ENCODE measurements at regions not wholly inside any gene's neighbourhood (a gene's known extent, or its start where the extent isn't known, plus 50 kb on each side); places are given as distances from the start of the nearest gene placed in this dataset.

DNA sequence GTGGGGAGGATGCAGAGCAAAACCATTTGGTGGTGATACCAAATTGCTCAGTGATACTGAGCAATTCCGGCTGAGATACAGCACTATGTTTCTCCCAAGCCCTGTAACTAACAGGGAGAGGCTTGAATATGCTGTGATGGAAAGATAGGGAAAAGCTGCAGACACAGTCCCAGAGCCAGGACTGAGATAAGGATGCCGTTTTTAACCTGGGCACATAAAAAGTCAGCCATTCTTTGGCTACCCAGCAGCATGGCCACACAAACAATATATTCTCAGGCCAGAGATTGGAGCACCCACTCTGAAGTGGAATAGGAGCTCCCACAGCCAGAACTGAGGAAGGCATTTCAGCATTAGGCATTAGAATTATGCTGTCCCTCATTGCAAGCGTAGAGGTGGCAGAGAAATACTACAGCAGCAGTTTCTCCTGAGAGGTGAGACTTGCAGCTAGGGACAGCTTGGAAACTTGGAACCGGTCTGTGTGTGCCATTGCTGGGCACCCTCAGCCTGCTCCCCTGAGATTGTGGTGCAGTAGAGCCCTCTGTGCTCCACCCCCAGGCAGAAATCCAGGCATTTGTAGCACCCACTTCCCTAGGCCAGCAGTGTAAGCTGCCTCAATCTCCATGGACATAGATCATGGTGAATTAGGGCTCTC is 346.5 kb downstream of the TMEM135 start:
- DNase-seq (ENCODE audit: low spot score): no peak
- ATAC-seq: no peak

DNA sequence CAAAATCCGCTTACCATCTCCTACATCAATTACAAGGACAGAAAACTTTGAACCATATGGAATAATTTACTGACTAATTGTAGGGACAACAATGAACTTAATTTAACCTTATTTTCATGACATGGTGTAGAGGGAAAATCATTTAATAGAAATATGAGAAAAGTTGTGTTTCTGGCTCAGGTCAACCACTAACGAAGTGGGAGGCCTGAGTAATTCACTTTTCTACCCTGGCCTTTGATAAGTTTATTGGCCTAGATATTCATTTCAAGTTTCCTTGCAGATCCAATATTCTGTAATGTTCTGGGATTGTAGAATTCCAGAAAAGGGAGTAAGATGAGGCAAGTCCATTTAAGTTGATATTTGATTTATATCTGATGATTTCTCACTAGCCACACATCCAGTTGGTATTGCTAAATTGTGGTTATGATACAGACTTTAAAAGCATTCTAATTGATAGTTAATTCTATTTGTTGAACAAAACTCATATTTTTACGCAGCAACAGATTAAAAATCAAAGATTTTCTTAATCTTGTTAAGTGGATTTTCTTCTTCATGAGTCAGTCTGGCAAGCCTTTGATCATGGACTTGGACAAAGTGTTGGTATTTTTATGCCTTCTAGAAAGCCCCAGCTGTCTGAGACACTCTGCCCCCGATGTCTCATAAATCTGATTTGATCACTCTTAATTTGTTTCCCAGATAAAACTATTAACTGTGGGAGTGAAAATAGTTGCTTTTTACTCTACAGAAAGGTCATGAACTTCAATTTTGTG is 336.5 kb downstream of the TMEM135 start:
- DNase-seq (ENCODE audit: low spot score) (no peak), ATAC-seq (no peak)
